Panc1 (cell line): ENCODE measurements at regions not wholly inside any gene's neighbourhood (a gene's known extent, or its start where the extent isn't known, plus 50 kb on each side); places are given as distances from the start of the nearest gene placed in this dataset.

ENCODE experiments used
- ATAC-seq: fragments of 200-7000 bp; cut with Tn5 transposase; 2 replicates; pipeline ENCODE4 v1.9.1; 2020; ENCODE audit warnings: mild to moderate bottlenecking, moderate library complexity
- BruUV-seq: library from RNA; stranded (reverse); fragments of 400-500 nt; replicated peaks from 2 replicates; lab custom pipeline; 2021; lab: Mats Ljungman, UMichigan
- CTCF ChIA-PET: fragments of 300-600 bp; sonication (Branson Sonifier 250); formaldehyde crosslinking; loops from one replicate; lab custom pipeline; 2022; ENCODE audit warnings: antibody characterized with exemption; lab: Charles Lee
- POLR2A ChIA-PET: fragments of 300-600 bp; sonication (Branson Sonifier 250); formaldehyde crosslinking; loops from one replicate; lab custom pipeline; 2022; ENCODE audit warnings: antibody characterized with exemption; lab: Charles Lee
- DNase-seq: peaks from one replicate; pipeline ENCODE4 v3.0.0-alpha.2; 2010; ENCODE audit warnings: low read depth, low spot score
- H3K27ac ChIP-seq: 2 replicates; pipeline ENCODE4 v1.5.1; 2011; ENCODE audit warnings: mild to moderate bottlenecking, low read length, inconsistent platforms
- H3K27me3 ChIP-seq: fragments of 200-500 bp; sonication (Bioruptor generic); 2 replicates; pipeline ENCODE4 v1.6.0; 2014; ENCODE audit warnings: low read length, inconsistent platforms; ENCODE audit not compliant: control insufficient read depth, insufficient read depth
- H3K36me3 ChIP-seq: fragments of 200-500 bp; sonication (Bioruptor generic); 2 replicates; pipeline ENCODE4 v1.5.1; 2014; ENCODE audit warnings: inconsistent platforms, mild to moderate bottlenecking, low read length, moderate library complexity; ENCODE audit not compliant: control insufficient read depth, insufficient read depth
- H3K4me1 ChIP-seq: 2 replicates; pipeline ENCODE4 v1.5.1; 2011; ENCODE audit warnings: inconsistent platforms, mild to moderate bottlenecking, low read length, moderate library complexity; ENCODE audit not compliant: control insufficient read depth, insufficient read depth
- H3K4me3 ChIP-seq, 2 experiments: 2 replicates each; pipeline ENCODE4 v1.5.1; 2011 to 2012; ENCODE audit warnings: low read depth in 2 of 2, low read length in 2 of 2, mild to moderate bottlenecking in 2 of 2, inconsistent platforms in 1 of 2, moderate library complexity in 1 of 2
- H3K9me3 ChIP-seq: fragments of 200-500 bp; sonication (Bioruptor generic); 2 replicates; pipeline ENCODE4 v1.5.1; 2014; ENCODE audit warnings: low read depth, mild to moderate bottlenecking, inconsistent platforms, low read length, moderate library complexity; ENCODE audit not compliant: control insufficient read depth, insufficient read depth
- POLR2AphosphoS5 ChIP-seq: IDR thresholded peaks from 2 replicates; pipeline ENCODE4 v1.6.1; 2012; ENCODE audit warnings: mild to moderate bottlenecking, low read depth, low read length, moderate library complexity
- SIN3A ChIP-seq: IDR thresholded peaks from 2 replicates; pipeline ENCODE4 v1.6.1; 2012; ENCODE audit warnings: low read depth, mild to moderate bottlenecking, low read length, moderate library complexity, borderline replicate concordance; ENCODE audit not compliant: insufficient read depth
- TCF7L2 ChIP-seq: IDR thresholded peaks from 2 replicates; pipeline ENCODE4 v1.6.1; 2011; ENCODE audit warnings: mild to moderate bottlenecking, low read depth, low read length, inconsistent platforms
- in situ Hi-C: cut with HindIII; loops from 2 replicates; pipeline ENCODE4 v1.10.0; 2016; ENCODE audit warnings: low sequenced_read_pairs, low pct_unique_long_range_greater_than_20kb
- intact Hi-C: fragments of 100-400 bp; cut with micrococcal nuclease; formaldehyde crosslinking; loops from one replicate; pipeline ENCODE4 v1.10.0; 2022; ENCODE audit not compliant: unreplicated experiment
- TF ChIP-seq, protein P1 (sequence below): fragments of 450-650 bp; IDR thresholded peaks from 2 replicates; pipeline ENCODE4 v1.5.1; 2017; ENCODE audit warnings: mild to moderate bottlenecking
- TF ChIP-seq, protein P2 (sequence below), 2 experiments: IDR thresholded peaks; 2 replicates each; pipeline ENCODE4 v1.6.1; 2011 to 2012; ENCODE audit warnings: low read depth in 2 of 2, control low read depth in 1 of 2, low read length in 1 of 2, mild to moderate bottlenecking in 1 of 2, moderate library complexity in 1 of 2; ENCODE audit not compliant: insufficient read depth in 1 of 2

- POLR2A ChIA-PET = no interaction called here
- no TSS peak for BruUV-seq
- ATAC-seq (no peak), DNase-seq (no peak)
- no peaks in the 10 kb centered on the region for H3K4me1 ChIP-seq
- no peaks in the 10 kb centered on the region for H3K36me3 ChIP-seq
- no peaks in the 10 kb centered on the region for H3K27me3 ChIP-seq
- no peaks in the 10 kb centered on the region for H3K9me3 ChIP-seq
- in situ Hi-C loops (no loop called here), intact Hi-C loops (no loop called here)
- CTCF ChIA-PET = no interaction called here
- no peak overlapping the region for H3K27ac ChIP-seq
- TF ChIP-seq, protein P1, sequence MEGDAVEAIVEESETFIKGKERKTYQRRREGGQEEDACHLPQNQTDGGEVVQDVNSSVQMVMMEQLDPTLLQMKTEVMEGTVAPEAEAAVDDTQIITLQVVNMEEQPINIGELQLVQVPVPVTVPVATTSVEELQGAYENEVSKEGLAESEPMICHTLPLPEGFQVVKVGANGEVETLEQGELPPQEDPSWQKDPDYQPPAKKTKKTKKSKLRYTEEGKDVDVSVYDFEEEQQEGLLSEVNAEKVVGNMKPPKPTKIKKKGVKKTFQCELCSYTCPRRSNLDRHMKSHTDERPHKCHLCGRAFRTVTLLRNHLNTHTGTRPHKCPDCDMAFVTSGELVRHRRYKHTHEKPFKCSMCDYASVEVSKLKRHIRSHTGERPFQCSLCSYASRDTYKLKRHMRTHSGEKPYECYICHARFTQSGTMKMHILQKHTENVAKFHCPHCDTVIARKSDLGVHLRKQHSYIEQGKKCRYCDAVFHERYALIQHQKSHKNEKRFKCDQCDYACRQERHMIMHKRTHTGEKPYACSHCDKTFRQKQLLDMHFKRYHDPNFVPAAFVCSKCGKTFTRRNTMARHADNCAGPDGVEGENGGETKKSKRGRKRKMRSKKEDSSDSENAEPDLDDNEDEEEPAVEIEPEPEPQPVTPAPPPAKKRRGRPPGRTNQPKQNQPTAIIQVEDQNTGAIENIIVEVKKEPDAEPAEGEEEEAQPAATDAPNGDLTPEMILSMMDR = no peak
- no peak overlapping the region for H3K4me3 ChIP-seq
Measured at GRCh38 chr6:67231092-67231491, 1404.0 kb upstream of the ADGRB3 start.

DNA sequence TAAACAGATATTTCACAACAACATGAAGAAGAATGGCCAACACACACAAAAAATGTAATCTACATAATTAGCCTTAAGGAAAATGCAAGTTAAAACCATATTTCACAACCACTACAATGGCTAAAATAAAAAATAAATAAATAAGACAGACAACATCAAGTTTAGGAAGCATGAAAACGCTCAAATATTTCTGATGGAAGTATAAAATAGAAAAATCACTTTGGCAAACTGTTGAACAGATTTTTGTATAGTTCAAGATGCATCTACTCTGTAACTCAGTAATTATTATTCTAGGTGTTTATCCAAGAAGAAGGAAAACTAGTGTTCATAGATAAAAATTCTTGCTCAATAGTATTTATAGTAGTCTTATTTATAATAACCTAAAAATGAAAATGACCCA, 1410.1 kb upstream of the ADGRB3 start:
- BruUV-seq = no TSS peak
- Histone ChIP-seq H3K36me3 (no peaks in the 10 kb centered on the region), H3K4me1 (no peaks in the 10 kb centered on the region), H3K9me3 (no peaks in the 10 kb centered on the region), H3K27ac (no peak overlapping the region), H3K4me3 (no peak overlapping the region), H3K27me3 (no peaks in the 10 kb centered on the region)
- intact Hi-C loops = no loop called here
- DNase-seq (no peak), ATAC-seq (no peak)
- ChIA-PET CTCF (no interaction called here), POLR2A (no interaction called here)
- in situ Hi-C loops = no loop called here
- no peak for TF ChIP-seq POLR2AphosphoS5
- no peak for TF ChIP-seq TCF7L2
- TF ChIP-seq, protein P2, sequence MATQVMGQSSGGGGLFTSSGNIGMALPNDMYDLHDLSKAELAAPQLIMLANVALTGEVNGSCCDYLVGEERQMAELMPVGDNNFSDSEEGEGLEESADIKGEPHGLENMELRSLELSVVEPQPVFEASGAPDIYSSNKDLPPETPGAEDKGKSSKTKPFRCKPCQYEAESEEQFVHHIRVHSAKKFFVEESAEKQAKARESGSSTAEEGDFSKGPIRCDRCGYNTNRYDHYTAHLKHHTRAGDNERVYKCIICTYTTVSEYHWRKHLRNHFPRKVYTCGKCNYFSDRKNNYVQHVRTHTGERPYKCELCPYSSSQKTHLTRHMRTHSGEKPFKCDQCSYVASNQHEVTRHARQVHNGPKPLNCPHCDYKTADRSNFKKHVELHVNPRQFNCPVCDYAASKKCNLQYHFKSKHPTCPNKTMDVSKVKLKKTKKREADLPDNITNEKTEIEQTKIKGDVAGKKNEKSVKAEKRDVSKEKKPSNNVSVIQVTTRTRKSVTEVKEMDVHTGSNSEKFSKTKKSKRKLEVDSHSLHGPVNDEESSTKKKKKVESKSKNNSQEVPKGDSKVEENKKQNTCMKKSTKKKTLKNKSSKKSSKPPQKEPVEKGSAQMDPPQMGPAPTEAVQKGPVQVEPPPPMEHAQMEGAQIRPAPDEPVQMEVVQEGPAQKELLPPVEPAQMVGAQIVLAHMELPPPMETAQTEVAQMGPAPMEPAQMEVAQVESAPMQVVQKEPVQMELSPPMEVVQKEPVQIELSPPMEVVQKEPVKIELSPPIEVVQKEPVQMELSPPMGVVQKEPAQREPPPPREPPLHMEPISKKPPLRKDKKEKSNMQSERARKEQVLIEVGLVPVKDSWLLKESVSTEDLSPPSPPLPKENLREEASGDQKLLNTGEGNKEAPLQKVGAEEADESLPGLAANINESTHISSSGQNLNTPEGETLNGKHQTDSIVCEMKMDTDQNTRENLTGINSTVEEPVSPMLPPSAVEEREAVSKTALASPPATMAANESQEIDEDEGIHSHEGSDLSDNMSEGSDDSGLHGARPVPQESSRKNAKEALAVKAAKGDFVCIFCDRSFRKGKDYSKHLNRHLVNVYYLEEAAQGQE (IDR thresholded peaks at IDR 0.05; ENCODE audit: insufficient read depth in 1 of 2, low read depth in 2 of 2, low read length in 1 of 2) = no peak
- TF ChIP-seq SIN3A = no peak
- TF ChIP-seq, protein P1 = no peak

GRCh38 chr6:67221226-67221625, 1413.9 kb upstream of the ADGRB3 start:
- Histone ChIP-seq H3K36me3 (no peaks in the 10 kb centered on the region), H3K27me3 (no peaks in the 10 kb centered on the region), H3K9me3 (no peaks in the 10 kb centered on the region), H3K27ac (no peak overlapping the region), H3K4me1 (no peaks in the 10 kb centered on the region), H3K4me3 (no peak overlapping the region)
- no TSS peak for BruUV-seq
- TF ChIP-seq TCF7L2 (no peak), SIN3A (no peak)
- TF ChIP-seq, protein P2 (IDR thresholded peaks at IDR 0.05; ENCODE audit: insufficient read depth in 1 of 2, low read depth in 2 of 2, low read length in 1 of 2) = no peak
- TF ChIP-seq, protein P1 = no peak
- ATAC-seq = no peak
- CTCF ChIA-PET = no interaction called here
- no peak for DNase-seq
- POLR2A ChIA-PET = no interaction called here
- in situ Hi-C loops = no loop called here
- intact Hi-C loops = loop anchor here (2.0 kb wide), 1 partner anchor 22 kb away; no protein-coding TSS in a partner anchor
